ENCODE measurements at regions not wholly inside any gene's neighbourhood (a gene's known extent, or its start where the extent isn't known, plus 50 kb on each side); places are given as distances from the start of the nearest gene placed in this dataset.

GRCh38 chr11:34773211-34773610 is 143.0 kb downstream of the APIP start:
- no peak for TF ChIP-seq CTCF (conservative IDR thresholded peaks at IDR 0.05; ENCODE audit: low read length)
- no peak for TF ChIP-seq EZH2phosphoT487 (IDR thresholded peaks at IDR 0.05; ENCODE audit: borderline replicate concordance, low read depth, low read length)

Data from OCI-LY7 (cell line).